ENCODE measurements at regions not wholly inside any gene's neighbourhood (a gene's known extent, or its start where the extent isn't known, plus 50 kb on each side); places are given as distances from the start of the nearest gene placed in this dataset.
"Not testable (repeated sequence)": the region's sequence is repeated elsewhere in the genome, so short reads cannot be mapped to it uniquely, and the experiment has no call there.

DNA sequence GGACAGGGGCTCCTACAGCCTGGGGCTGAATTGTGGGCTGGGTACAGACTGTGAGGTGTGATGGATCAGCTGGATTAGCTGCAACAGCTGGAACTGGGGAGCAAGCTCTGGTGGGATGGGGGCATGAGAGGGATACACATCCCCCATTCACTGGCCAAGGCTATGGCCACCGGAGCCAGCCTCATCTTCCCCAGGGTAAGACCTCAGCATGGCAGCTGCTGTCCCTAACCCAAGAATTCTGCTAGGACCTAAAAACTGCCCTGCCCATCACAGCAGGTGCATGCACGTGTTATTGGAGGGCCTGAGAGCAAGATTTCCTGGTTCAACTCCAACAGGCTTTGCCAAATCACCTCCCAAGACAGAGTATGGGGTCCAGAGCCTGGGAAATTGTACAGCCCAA, 258.6 kb upstream of the AGTR2 start:
- no peak for DNase-seq (ENCODE audit: low read depth)

DNA sequence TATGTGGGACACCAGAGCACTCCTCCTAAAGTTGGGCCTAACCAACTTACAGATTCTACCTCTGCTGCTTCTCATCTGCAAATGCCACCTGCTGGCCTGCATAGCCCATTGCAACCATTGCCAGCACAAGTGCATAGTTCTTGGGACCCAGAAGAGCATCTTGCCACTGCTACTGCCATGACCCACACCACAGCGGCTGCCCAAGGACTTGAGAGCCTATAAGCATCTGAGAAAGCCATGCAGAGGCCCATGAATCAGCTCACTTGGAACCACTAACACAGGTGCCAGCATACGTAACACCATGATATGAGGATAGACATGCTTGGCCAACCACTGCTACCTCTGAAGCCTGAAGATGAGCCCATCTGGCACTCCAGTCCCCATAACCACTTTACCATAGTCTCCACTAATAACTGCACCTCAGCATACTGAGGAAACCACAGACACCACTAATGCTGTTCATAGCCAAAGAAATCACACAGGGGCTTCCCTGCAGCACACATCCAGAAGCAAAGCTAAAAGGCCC, 258.1 kb upstream of the AGTR2 start:
- no peak for DNase-seq (ENCODE audit: low read depth)

DNA sequence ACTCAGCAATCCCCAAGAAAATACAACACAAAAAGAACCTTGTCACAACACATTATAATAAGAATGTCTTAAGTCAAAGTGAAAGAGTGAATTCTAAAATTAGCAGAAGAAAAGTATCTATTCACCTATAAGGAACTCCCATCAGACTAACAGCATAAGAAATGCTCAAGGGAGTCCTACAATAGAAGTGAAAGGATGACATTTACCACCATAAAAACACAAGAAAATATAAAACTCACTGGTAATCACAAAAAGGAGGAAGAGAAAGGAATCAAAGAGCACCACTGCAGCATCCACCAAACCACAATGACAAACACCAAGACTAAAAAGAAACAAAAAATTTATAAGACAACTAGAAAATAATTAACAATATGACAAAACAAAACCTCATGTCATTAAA, 257.0 kb upstream of the AGTR2 start:
- DNase-seq (ENCODE audit: low read depth): no peak

DNA sequence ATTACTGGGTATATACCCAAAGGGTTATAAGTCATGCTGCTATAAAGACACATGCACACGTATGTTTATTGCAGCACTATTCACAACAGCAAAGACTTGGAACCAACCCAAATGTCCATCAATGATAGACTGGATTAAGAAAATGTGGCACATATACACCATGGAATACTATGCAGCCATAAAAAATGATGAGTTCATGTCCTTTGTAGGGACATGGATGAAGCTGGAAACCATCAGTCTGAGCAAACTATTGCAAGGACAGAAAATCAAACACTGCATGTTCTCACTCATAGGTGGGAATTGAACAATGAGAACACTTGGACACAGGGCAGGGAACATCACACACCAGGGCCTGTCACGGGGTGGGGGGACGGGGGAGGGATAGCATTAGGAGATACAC, 254.9 kb upstream of the AGTR2 start:
- not testable (repeated sequence) for DNase-seq (ENCODE audit: low read depth)

DNA sequence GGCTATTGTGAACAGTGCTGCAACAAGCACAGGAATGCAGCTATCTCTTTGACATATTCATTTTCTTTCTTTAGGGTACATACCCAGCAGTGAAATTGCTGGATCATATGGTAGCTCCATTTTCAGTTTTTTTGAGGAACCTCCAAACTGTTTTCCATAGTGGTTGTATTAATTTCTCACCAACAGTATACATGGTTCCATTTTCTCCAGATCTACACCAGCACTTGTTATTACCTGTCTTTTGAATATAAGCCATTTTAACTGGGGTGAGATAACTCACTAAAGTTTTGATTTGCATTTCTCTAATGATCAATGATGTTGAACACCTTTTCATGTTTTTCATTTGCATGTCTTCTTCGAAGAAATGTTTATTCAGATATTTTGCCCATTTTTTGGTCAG, 241.1 kb upstream of the AGTR2 start:
- no peak for DNase-seq (ENCODE audit: low read depth)

DNA sequence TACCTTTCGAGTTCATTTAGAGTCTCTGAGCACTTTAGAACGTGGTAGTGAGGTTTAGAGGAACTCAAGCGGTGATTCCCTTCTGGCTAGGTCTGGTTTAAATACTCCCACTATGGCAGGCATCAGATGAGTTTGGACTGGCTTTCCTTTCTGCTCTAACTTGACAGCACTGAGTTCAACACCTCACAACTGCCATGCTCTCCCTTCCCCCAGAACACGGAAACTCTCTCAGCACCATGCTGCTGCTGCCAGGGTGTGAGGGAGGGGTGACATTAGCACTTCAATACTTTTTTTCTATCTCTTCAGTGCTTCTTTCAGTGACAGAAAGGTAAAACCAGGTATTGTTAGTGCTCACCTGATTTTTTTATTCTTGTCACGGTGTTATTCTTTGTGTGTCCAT, 234.5 kb upstream of the AGTR2 start:
- DNase-seq (ENCODE audit: low read depth): no peak

DNA sequence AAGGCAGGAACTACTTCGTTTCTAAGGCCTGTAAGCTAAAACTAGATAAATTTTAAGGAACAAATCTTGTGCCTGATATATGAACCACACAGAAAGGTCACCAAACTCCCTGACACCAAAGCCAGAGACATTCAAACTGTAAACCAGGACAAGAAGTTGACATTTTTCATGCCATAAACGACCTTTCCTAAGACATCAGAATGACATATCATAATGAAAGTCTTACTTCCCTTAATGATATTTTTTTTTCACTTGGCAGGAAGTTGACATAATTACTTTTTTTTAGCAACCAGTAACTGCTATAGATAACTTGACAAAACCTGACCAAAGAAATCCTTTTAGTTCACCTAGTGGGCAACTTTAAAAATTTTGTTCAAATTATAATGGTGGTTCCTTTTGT, 231.5 kb upstream of the AGTR2 start:
- DNase-seq (ENCODE audit: low read depth): no peak

DNA sequence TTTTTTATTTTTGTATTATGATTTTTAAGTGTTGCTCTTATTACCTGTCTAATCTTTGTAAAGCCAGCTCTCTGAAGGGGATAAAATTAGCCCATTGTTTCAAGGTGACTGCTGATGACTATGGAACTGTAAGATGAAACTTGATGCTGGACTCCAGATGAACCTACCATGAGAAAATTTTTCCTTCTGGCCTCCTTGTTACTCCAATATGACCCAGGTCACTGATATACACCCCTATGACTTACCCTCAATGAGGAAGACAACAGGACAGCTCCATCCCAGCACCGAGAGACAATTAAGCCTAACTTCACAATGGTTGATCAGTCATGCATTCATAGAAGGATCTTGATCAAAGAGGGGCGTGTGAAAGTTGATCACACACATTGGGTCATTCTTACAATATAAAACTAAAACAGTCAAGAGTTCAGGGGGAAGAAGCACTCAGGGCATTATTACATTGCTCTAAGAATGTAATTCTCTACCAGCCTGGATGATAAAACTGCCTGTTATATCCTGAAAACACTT, 230.8 kb upstream of the AGTR2 start:
- DNase-seq (ENCODE audit: low read depth): no peak

DNA sequence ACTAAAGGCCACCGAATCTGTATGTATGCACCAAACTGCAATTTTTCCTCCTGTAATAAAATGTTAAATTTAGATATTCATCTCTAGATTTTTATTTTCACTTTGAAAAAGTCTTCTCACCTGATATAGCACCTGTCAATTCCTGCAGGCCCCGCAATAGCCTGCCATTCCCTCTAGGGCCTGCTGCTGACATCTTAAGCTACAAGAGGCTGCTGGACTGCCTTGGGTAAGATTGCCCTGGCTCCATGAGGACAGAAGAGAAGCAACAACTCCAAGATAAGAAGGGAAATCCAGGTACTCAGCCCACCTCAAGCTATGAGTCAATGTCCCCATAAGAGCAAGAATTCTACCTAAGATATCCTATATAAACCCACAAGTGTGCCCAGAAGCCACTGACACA, 230.2 kb upstream of the AGTR2 start:
- DNase-seq (ENCODE audit: low read depth): no peak

DNA sequence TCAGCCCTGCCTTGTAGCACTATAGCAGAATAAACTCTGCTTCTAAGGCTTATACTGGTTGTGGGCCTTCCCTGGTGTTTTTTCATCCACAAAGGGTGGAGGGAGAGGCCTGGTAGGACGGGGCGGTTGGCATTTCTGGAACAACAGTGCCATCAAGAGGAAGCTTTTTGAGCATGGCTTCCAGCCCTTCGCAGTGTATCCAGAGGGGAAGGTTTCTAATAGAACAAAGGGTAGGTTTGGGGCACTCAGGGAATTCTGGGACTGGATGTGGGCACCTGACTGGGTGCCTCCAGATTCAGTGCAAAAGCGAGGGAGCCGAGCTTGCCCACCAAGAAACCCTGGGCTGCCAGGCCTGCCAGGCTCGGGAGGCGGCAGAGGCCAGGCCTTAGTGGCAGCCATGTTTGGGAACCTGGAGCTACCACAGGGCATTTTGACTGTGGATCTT, 229.6 kb upstream of the AGTR2 start:
- no peak for DNase-seq (ENCODE audit: low read depth)

DNA sequence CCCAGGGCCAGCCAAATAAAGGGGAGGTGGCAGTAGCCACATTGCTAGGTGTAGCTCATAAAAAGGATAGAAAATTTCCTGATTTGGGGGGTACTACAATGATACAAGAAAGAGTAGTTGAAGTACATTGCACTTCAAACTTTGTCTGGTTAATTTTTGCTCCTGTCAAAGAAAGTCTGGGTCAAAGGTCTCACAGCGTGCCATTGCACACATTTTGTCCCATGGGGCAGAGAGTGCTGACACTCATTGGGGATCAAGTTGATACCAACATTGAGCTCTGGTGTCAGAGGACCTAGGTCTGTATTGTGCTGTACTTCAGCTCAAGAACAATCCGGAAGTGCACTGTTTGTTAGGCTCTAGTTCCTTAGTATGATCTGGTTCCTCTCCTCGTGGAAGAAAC, 229.2 kb upstream of the AGTR2 start:
- DNase-seq (ENCODE audit: low read depth): no peak

DNA sequence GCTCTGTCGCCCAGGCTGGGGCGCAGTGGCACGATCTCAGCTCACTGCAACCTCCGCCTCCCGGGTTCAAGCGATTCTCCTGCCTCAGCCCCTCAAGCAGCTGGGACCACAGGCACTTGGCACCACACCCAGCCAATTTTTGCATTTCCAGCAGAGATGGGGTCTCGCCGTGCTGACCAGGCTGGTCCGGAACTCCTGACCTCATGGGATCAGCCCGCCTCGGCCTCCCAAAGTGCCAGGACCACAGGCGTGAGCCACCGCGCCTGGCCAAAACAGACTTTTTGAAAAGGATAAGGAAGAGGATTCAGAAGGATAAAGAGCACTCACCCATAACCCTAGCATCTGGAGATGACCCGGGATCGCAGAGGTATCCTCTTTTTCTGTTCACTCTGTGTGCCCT, 224.5 kb upstream of the AGTR2 start:
- DNase-seq (ENCODE audit: low read depth): no peak

DNA sequence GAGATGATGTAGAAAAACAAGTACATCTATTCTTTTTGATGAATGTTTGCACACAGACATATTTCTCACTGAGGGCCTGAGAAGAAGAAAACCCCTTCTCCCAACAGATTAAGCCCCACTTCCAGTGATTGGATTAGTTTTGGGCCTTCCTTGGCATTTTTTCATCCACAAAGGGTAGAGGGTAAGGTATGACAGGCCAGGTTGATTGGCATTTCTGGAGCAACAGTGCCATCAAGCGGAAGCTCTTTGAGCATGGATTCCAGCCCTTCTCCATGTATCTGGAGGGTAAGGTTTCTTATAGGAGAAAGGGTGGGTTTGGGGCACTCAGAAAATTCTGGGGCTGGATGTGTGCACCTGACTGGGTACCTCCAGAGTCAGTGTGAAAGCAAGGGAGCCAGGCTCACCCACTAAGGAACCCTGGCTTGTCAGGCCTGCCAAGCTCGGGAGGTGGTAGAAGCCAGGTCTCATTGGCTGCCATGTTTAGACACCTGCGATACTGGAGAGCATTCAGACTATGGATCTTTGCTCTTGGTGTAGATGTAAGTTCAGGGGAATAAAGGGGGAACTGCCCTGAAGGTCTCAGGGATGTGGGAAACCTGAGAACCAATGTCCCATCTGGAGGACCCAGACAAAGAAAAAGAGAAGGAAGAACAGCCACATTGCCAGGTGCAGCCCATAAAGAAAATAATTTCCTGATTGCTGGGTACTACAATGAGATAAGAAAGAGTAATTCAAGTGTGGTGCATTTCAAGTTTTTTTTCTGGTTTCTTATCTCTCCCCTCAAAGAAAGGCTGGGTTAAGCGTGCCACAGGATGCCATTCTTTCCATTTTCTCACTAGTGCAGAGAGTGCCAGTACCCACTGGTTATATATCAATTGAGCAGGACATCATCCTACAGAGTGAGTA, 222.3 kb upstream of the AGTR2 start:
- DNase-seq (ENCODE audit: low read depth): no peak

DNA sequence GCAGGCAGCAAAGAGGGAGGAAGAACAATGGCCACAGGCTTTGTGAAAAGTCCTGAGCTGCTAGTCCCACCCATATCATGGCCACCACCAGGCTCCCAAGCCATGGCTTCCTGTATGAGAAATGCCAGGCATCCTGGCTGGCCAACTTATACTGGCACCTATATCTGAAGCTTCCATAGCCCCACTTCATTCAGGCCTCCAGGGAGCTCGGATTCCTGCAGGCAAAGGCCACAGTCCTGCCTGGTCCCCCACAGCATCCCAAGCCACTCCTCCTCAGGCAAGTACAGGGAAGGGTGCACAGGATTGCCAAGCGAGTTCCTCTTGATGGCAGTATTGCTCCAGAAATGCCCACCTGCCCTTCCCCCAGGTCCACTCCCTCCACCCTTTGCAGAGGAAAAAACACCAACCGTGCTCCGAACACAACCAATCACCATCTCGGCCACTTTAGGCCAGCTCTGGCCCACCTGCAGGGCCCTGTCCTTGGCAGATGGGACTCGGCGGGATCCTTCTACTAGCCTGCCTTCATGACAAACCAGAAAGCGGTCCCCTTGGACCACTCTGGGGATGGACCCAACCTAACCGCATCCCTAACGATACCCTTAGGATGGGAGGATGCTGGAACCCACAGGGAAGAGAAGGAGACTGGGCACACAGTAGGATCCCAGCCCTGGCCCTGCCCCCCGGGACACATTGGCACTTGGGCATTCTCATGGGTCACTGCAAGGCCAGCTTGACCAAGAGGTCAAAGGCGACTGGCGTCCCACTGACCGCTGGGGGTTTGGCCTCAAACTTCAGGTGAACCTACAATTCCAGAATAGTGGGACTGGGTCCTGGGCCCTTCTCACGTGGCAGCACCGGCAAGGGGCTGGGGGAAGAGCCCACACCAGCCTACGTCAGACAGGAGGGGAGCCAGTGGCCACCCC, 220.4 kb upstream of the AGTR2 start:
- no peak for DNase-seq (ENCODE audit: low read depth)

DNA sequence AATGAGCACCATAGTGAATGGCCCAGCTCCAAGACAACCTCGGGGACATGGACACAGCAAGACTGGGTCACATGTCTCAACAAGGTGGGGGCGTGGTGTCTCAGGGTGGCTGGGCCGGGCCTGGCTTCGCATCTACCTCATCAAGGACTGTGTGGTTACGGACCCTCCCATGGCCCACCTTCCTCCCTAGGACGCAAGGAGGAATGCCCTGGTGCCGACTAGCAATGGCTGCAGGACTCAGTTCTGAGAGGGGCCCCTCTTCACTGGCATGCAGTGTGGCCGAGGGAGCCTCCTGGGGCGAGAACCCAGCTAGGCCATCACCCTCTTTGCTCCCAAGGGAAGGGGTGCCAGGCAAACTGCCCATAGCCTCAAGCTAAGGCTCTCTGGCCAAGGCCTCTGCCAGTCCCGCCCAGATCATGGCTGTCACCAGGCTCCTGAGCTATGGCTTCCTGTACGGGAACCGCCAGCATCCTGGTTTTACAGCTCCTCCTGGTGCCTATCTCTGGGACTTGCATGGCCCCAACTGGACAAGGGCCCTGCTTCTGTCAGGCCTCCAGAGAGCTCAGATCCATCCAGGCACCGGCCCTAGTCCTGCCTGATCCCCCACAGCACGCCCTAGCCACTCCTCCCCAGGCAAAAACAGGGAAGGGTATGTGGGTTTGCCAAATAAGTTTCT, 218.0 kb upstream of the AGTR2 start:
- no peak for DNase-seq (ENCODE audit: low read depth)

DNA sequence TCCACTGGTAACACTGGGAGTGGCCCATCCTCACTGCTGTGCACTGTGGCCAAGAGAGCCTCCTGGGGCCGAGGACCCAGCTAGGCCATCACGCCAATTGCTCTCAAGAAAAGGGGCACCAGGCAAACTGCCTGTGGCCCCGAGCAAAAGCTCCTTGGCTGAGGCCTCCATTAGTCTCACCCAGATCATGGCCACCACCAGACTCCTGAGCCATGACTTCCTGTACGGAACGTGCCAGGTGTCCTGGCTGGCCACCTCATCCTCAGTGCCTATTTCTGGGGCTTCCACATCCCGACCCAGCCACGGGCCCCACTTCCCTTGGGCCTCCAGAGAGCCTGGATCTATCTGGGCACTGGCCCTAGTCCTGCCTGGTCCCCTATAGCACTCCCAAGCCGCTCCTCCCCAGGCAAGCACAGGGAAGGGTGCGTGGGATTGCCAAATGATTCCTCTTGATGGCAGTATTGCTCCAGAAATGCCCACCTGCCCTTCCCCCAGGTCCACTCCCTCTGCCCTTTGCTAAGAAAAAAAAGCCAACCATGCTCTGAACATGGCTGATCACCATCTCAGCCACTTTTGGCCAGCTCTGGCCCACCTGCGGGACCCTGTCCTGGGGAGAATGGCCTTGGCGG, 212.6 kb upstream of the AGTR2 start:
- no peak for DNase-seq (ENCODE audit: low read depth)

DNA sequence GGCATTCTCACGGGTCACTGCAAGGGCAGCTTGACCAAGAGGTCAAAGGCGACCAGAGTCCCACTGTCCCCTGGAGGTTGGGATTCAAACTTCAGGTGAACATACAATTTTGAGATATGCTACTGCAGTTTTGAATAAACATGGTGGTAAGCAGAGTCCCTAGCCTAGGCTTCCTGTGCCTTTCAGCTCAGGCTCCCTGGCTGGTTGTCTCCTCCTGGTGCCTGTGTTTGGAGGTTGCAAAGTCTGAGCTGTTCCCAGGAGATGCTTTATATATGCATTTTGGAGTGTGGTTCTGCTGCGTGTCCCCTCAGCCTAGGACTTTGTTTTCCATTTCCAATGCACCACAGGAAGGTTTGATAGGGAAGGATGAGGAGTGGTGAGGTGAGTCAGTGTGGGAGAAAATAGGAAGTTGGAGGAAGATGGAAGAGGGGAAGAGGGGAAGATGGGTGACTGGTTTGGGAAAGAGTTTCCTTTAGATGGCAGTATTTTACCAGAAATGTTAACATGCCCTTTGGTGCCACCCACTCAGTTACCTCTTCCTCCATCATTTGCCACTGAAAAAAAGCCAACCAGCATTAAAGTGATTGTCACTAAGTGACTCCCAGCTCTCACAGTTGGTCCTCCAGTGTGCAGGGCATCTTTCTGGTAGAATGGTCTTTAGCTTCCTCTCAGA, 211.7 kb upstream of the AGTR2 start:
- no peak for DNase-seq (ENCODE audit: low read depth)

DNA sequence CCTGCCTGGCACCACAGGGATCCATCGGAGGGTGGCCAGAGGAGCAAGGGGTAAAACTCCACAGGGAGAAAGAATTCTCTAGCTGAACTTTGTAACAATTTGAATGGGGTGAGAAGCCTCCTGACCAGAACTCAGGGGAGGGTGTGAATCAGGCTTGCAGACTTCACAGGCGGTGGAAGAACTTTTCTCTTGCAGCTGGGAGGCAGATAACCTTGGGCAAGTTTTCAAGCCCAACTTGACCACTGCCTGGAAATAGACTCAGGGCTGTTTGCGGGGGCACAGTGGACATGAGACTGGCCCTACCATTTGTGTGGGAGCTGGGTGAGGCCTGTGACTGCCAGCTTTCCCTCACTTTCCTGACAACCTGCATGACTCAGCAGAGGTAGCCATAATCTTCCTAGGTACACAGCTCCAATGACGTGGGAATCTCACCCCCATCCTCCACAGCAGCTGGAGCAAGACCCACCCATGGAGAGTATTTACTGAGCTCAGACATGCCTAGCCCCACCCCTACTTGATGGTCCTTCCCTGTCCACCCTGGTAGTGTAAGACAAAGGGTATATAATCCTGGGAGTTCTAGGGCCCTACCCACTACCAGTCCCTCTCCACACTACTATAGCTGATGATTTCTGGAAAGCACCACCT, 210.0 kb upstream of the AGTR2 start:
- no peak for DNase-seq (ENCODE audit: low read depth)

DNA sequence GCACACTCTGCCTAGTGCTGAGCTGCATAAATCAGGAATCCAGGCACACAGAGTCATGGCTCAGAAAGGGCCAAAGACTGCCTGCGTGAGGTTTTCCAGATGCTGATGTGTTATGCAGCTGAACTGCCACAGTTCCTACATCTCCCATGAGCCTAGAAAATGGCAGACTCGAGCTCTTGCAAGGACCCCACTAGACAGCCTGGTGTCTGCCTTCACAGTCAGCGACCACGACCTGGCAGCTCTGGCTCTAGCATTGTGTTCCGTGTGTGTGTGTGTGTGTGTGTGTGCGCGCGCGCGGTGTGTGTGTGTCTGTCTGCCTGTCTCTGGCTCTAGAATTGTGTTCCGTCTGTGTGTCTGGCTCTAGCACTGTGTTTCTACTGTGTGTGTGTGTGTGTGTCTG, 203.6 kb upstream of the AGTR2 start:
- DNase-seq (ENCODE audit: low read depth): no peak

Data from HS-5 (cell line).